A549 (cell line): ENCODE measurements at regions not wholly inside any gene's neighbourhood (a gene's known extent, or its start where the extent isn't known, plus 50 kb on each side); places are given as distances from the start of the nearest gene placed in this dataset.

ENCODE experiments used
- ATAC-seq, 2 experiments: fragments of 200-7000 bp in 1 of 2; fragments of >200 bp in 1 of 2; cut with Nextera tagmentation in 1 of 2; cut with Tn5 transposase in 1 of 2; 3 replicates each; pipeline versions ENCODE4 v1.8.0 to v1.9.1; 2018 to 2020; ENCODE audit warnings: mild to moderate bottlenecking in 1 of 2, moderate library complexity in 1 of 2
- CTCF ChIA-PET: fragments of 300-600 bp; sonication (Branson Sonifier 250); formaldehyde crosslinking; extraction: SDS; loops from one replicate; lab custom pipeline; 2021; ENCODE audit warnings: antibody characterized with exemption, inconsistent platforms; lab: Yijun Ruan, JAX
- POLR2A ChIA-PET: fragments of 350-600 bp; formaldehyde crosslinking; extraction: SDS; loops from one replicate; lab custom pipeline; 2021; ENCODE audit warnings: antibody characterized with exemption, inconsistent platforms; lab: Yijun Ruan, JAX
- DNase-seq, 2 experiments: peaks; one replicate each; pipeline versions ENCODE4 v3.0.0 to v3.0.0-alpha.2; 2011 to 2016; ENCODE audit warnings: low read depth in 1 of 2, low spot score in 1 of 2
- FAIRE-seq: peaks from 2 replicates; lab custom pipeline; 2011; peaks lifted over from hg19 to GRCh38; lab: Jason Lieb, UNC
- H3K27ac ChIP-seq, 2 experiments: fragments of >200 bp; sonication (Bioruptor Twin); formaldehyde crosslinking; 3 replicates each; pipeline ENCODE4 v1.5.1; 2016 to 2017
- H3K4me1 ChIP-seq: fragments of >200 bp; sonication (Bioruptor Twin); formaldehyde crosslinking; 3 replicates; pipeline ENCODE4 v1.6.1; 2016
- H3K4me2 ChIP-seq: fragments of >200 bp; sonication (Bioruptor Twin); formaldehyde crosslinking; 3 replicates; pipeline ENCODE4 v1.6.1; 2016
- H3K4me3 ChIP-seq: fragments of >200 bp; sonication (Bioruptor Twin); formaldehyde crosslinking; 3 replicates; pipeline ENCODE4 v1.5.1; 2016
- H3K9me3 ChIP-seq: fragments of >200 bp; sonication (Bioruptor Twin); formaldehyde crosslinking; 3 replicates; pipeline ENCODE4 v1.6.1; 2016
- CEBPB ChIP-seq, 2 experiments: fragments of >200 bp in 1 of 2; sonication (Bioruptor Twin) in 1 of 2; formaldehyde crosslinking in 1 of 2; IDR thresholded peaks; 2 replicates each; pipeline ENCODE4 v1.6.1; 2012 to 2016
- CHD2 ChIP-seq: fragments of 150-350 bp; IDR thresholded peaks from 2 replicates; pipeline ENCODE4 v1.6.1; 2014; ENCODE audit warnings: low read length; ENCODE audit not compliant: partially characterized antibody
- FOSB ChIP-seq: fragments of 250-450 bp; sonication (Bioruptor Pico); IDR thresholded peaks from 2 replicates; pipeline ENCODE4 v1.5.0; 2020; ENCODE audit warnings: mild to moderate bottlenecking, moderate library complexity
- GATA3 ChIP-seq: IDR thresholded peaks from 2 replicates; pipeline ENCODE4 v1.6.1; 2012; ENCODE audit warnings: borderline replicate concordance
- HOXB13 ChIP-seq: fragments of 250-450 bp; sonication (Bioruptor Pico); IDR thresholded peaks from 2 replicates; pipeline ENCODE4 v1.5.0; 2020; ENCODE audit warnings: low read depth, mild to moderate bottlenecking, moderate library complexity
- MAFK ChIP-seq: fragments of 450-650 bp; IDR thresholded peaks from 2 replicates; pipeline ENCODE4 v1.6.1; 2014; ENCODE audit not compliant: partially characterized antibody
- MYC ChIP-seq: IDR thresholded peaks from 2 replicates; pipeline ENCODE4 v1.6.1; 2012; ENCODE audit warnings: mild to moderate bottlenecking, inconsistent platforms, low read length, improper control_type of control experiment, borderline replicate concordance
- NFE2L2 ChIP-seq: fragments of 150-350 bp; conservative IDR thresholded peaks from 2 replicates; pipeline ENCODE4 v1.6.1; 2014; ENCODE audit warnings: low read length
- POLR2A ChIP-seq: IDR thresholded peaks from 2 replicates; pipeline ENCODE4 v1.6.1; 2012; ENCODE audit warnings: mild to moderate bottlenecking, low read length
- POLR2AphosphoS2 ChIP-seq: conservative IDR thresholded peaks from 2 replicates; pipeline ENCODE4 v1.6.1; 2012; ENCODE audit warnings: low read length, improper control_type of control experiment, inconsistent platforms
- RAD21 ChIP-seq, 2 experiments: fragments of >200 bp in 1 of 2; sonication (Bioruptor Twin) in 1 of 2; formaldehyde crosslinking in 1 of 2; IDR thresholded peaks in 1 of 2; conservative IDR thresholded peaks in 1 of 2; 2 replicates in 1 of 2; 3 replicates in 1 of 2; pipeline ENCODE4 v1.6.1; 2012 to 2018; ENCODE audit warnings: inconsistent platforms in 1 of 2
- SMC3 ChIP-seq: fragments of >200 bp; sonication (Bioruptor Twin); formaldehyde crosslinking; IDR thresholded peaks from 3 replicates; pipeline ENCODE4 v1.6.1; 2018; ENCODE audit warnings: inconsistent platforms
- TFCP2L1 ChIP-seq: fragments of 250-450 bp; sonication (Bioruptor Pico); IDR thresholded peaks from 2 replicates; pipeline ENCODE4 v1.5.0; 2021; ENCODE audit warnings: mild to moderate bottlenecking
- WGBS: methylation state at CpG from one replicate; pipeline ENCODE4 v1.1.6; 2017; ENCODE audit errors: missing lambda C conversion rate; 5-methylcytosine and 5-hydroxymethylcytosine counted together
- TF ChIP-seq, protein P1 (sequence below): fragments of >200 bp; sonication (Bioruptor Twin); formaldehyde crosslinking; IDR thresholded peaks from 2 replicates; pipeline ENCODE4 v1.6.1; 2016
- TF ChIP-seq, protein P2 (sequence below): IDR thresholded peaks from 2 replicates; pipeline ENCODE4 v1.6.1; 2012
- TF ChIP-seq, protein P3 (sequence below): IDR thresholded peaks from 2 replicates; pipeline ENCODE4 v1.6.1; 2012
- TF ChIP-seq, protein P4 (sequence below): fragments of 450-650 bp; IDR thresholded peaks from 2 replicates; pipeline ENCODE4 v1.6.1; 2014; ENCODE audit warnings: antibody characterized with exemption
- TF ChIP-seq, protein P5 (sequence below): fragments of >200 bp; sonication (Bioruptor Twin); formaldehyde crosslinking; IDR thresholded peaks from 3 replicates; pipeline ENCODE4 v1.5.1; 2016

DNA sequence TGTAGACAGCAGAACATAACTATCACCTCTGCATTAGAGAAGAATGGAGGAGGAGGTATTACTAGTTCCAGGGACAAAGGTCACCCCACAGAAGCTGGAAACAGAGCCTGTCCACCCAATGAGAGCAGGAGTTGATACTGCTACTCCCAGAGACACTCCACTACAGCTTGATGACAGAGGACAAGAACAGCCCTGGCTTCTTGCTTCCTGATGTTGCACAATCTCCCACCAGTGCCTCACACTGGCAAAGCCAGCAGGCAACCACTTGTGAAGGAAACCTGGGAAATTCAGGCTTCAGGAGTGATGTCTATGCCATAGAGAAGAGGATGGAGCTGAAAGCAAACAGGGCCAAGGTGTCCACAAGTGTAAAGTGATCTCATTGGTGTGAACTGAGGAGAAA lies 78.0 kb upstream of the POU1F1 start:
- DNase-seq (peak in 1 of 2 experiments; percentile 20), ATAC-seq (no peak), FAIRE-seq (no peak)
- Histone ChIP-seq H3K27ac (0 out of 6 replicates have a peak overlapping the region, but pooled peaks of 1 of the 2 experiments have one; percentile 14), H3K9me3 (no peaks in the 10 kb centered on the region), H3K4me1 (peaks cover 4% of the 10 kb centered on the region; the same call in 2 of the 3 replicates), H3K4me3 (no peak overlapping the region), H3K4me2 (no peak overlapping the region)
- TF ChIP-seq FOSB (CRISPR knock-in tag): no peak
- TF ChIP-seq CEBPB (IDR thresholded peaks at IDR 0.05): peak; percentile 15 to 54; a peak in 2 of 4 replicates
- POLR2A ChIA-PET: interaction anchor here (0.6 kb wide), 1 partner anchor 37 kb away, joined by 7 read pairs; no protein-coding TSS in a partner anchor
- CTCF ChIA-PET: interaction anchor here (0.6 to 1.0 kb wide), 3 partner anchors 19 to 651 kb away, joined by 3 to 4 read pairs (median 3); no protein-coding TSS in a partner anchor

DNA sequence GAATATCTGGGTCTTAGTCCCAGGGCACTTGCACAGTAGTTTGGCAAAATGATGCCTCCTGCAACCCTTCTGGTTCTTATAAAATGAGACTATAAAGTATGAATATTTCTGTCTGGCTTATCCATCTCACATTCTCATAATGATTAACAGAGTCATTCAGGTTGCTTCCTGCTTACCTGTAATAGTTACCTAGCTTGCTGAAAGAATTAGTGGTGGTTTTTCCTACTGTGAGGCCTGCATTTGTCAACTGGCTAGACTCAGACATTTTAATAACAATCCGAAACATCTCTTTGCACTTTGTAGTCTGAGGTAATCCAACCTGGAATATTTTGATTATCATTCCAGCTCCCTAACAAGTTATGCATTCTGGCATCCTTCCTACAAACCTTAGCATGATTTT lies 75.6 kb upstream of the POU1F1 start:
- ATAC-seq (no peak), FAIRE-seq (no peak), DNase-seq (no peak)
- CTCF ChIA-PET: interaction anchor here (1.1 to 1.4 kb wide), 4 partner anchors 11 to 650 kb away, joined by 3 to 9 read pairs (median 4); no protein-coding TSS in a partner anchor
- Histone ChIP-seq H3K4me3 (no peak overlapping the region), H3K4me2 (no peak overlapping the region), H3K9me3 (no peaks in the 10 kb centered on the region), H3K4me1 (peaks cover 4% of the 10 kb centered on the region; the same call in 2 of the 3 replicates), H3K27ac (peak overlapping the region in 1 of 2 experiments; percentile 53; a peak in 2 of 6 replicates)
- TF ChIP-seq, protein P1, sequence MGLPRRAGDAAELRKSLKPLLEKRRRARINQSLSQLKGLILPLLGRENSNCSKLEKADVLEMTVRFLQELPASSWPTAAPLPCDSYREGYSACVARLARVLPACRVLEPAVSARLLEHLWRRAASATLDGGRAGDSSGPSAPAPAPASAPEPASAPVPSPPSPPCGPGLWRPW: no peak
- TF ChIP-seq NFE2L2 (no peak), POLR2AphosphoS2 (no peak), TFCP2L1 (no peak), GATA3 (no peak), MAFK (no peak), POLR2A (no peak), HOXB13 (CRISPR knock-in tag) (no peak), CHD2 (no peak)
- TF ChIP-seq, protein P2, sequence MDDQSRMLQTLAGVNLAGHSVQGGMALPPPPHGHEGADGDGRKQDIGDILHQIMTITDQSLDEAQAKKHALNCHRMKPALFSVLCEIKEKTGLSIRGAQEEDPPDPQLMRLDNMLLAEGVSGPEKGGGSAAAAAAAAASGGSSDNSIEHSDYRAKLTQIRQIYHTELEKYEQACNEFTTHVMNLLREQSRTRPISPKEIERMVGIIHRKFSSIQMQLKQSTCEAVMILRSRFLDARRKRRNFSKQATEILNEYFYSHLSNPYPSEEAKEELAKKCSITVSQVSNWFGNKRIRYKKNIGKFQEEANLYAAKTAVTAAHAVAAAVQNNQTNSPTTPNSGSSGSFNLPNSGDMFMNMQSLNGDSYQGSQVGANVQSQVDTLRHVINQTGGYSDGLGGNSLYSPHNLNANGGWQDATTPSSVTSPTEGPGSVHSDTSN: no peak
- TF ChIP-seq, protein P3, sequence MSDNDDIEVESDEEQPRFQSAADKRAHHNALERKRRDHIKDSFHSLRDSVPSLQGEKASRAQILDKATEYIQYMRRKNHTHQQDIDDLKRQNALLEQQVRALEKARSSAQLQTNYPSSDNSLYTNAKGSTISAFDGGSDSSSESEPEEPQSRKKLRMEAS: no peak
- TF ChIP-seq, protein P4, sequence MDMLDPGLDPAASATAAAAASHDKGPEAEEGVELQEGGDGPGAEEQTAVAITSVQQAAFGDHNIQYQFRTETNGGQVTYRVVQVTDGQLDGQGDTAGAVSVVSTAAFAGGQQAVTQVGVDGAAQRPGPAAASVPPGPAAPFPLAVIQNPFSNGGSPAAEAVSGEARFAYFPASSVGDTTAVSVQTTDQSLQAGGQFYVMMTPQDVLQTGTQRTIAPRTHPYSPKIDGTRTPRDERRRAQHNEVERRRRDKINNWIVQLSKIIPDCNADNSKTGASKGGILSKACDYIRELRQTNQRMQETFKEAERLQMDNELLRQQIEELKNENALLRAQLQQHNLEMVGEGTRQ: no peak
- WGBS: 92% methylated on average over 1 of the region's 1 CpG
- POLR2A ChIA-PET: no interaction called here

DNA sequence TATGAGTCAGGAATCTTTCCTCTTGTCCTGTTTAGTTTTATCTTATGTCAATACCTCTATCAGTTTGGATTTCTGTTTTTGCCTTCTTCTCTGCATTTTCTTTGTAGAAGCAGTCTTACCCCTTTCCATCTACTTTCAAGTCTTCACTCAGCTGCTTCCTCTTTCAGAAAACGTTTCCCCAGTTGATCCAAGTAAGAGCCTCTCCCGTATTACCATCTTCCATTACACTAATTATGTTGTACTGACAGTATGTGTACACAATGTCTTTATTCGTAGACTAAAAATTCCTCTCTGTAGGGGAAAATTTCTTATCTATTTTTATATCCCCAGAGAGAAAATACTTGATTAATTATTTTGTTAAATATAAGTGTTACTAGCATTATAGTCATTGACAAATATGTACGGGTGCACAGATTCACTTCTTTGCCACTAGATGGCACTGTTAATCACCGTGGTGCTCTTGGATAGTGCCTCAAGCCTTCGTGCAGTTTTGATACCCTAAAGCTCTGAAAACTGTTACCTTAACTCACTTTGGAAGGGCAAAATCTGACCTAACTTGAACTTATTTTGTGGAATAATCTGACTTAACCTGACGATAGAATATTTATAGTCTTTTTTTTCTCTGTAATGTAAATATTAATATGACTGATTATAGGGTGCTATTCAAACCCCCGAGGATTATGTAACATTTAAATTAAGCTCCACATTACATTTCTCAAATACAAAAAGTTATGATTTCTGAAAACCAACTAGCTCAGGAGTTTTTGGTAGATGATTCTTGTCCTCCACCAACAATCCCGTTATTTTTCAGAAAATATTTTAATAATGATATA lies 74.2 kb upstream of the POU1F1 start:
- 22% methylated on average over 9 of the region's 9 CpGs for WGBS
- POLR2A ChIA-PET: no interaction called here
- Histone ChIP-seq H3K4me3 (no peak overlapping the region), H3K9me3 (no peaks in the 10 kb centered on the region), H3K4me1 (peaks cover 4% of the 10 kb centered on the region; the same call in 2 of the 3 replicates), H3K27ac (peak overlapping the region; percentile 25 to 63; a peak in 2 of 6 replicates), H3K4me2 (peak overlapping the region; percentile 0; the same call in 1 of the 3 replicates)
- DNase-seq (peak; percentile 43 to 66), ATAC-seq (peak; percentile 88 to 93), FAIRE-seq (no peak)
- CTCF ChIA-PET: interaction anchor here (0.6 to 3.3 kb wide), 33 partner anchors 9 to 763 kb away, joined by 3 to 19 read pairs (median 4); partner anchors contain the start of genes CHMP2B and HTR1F
- TF ChIP-seq, protein P5, sequence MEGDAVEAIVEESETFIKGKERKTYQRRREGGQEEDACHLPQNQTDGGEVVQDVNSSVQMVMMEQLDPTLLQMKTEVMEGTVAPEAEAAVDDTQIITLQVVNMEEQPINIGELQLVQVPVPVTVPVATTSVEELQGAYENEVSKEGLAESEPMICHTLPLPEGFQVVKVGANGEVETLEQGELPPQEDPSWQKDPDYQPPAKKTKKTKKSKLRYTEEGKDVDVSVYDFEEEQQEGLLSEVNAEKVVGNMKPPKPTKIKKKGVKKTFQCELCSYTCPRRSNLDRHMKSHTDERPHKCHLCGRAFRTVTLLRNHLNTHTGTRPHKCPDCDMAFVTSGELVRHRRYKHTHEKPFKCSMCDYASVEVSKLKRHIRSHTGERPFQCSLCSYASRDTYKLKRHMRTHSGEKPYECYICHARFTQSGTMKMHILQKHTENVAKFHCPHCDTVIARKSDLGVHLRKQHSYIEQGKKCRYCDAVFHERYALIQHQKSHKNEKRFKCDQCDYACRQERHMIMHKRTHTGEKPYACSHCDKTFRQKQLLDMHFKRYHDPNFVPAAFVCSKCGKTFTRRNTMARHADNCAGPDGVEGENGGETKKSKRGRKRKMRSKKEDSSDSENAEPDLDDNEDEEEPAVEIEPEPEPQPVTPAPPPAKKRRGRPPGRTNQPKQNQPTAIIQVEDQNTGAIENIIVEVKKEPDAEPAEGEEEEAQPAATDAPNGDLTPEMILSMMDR: peak; percentile 84
- TF ChIP-seq MYC (no peak), RAD21 (conservative IDR thresholded peaks at IDR 0.05 in 1 of 2, IDR thresholded peaks at IDR 0.05 in 1 of 2) (peak; percentile 77 to 81), SMC3 (peak; percentile 77)
